HepG2 (cell line): ENCODE measurements at regions not wholly inside any gene's neighbourhood (a gene's known extent, or its start where the extent isn't known, plus 50 kb on each side); places are given as distances from the start of the nearest gene placed in this dataset.
"Not testable (repeated sequence)": the region's sequence is repeated elsewhere in the genome, so short reads cannot be mapped to it uniquely, and the experiment has no call there.

Source experiments
- FOXA1 ChIP-seq, 2 experiments: fragments of 450-650 bp in 1 of 2; sonication (generic) in 1 of 2; formaldehyde crosslinking in 1 of 2; IDR thresholded peaks; 2 replicates each; pipeline versions ENCODE4 v1.4.0 to v1.6.1; 2016 to 2020; ENCODE audit warnings: missing genetic modification reagents in 1 of 2
- MXI1 ChIP-seq: IDR thresholded peaks from 3 replicates; pipeline ENCODE4 v1.6.1; 2012; ENCODE audit warnings: low read depth, low read length, inconsistent platforms, borderline replicate concordance

GRCh38 chr20:29120575-29120974 is 2136.9 kb upstream of the DEFB115 start:
- TF ChIP-seq MXI1; FOXA1 (IDR thresholded peaks at IDR 0.05); FOXA1 (CRISPR knock-in tag; IDR thresholded peaks at IDR 0.05): not testable (repeated sequence)
